Putamen (tissue), 1 donor: ENCODE measurements at regions not wholly inside any gene's neighbourhood (a gene's known extent, or its start where the extent isn't known, plus 50 kb on each side); places are given as distances from the start of the nearest gene placed in this dataset.

ENCODE experiments used
- DNase-seq: peaks from one replicate; pipeline ENCODE4 v3.0.0-alpha.2; 2016; ENCODE audit warnings: low spot score

GRCh38 chr18:39991696-39992265 is 1963.3 kb upstream of the PIK3C3 start:
- DNase-seq: no peak

- no peak for DNase-seq
Measured at GRCh38 chr18:39990540-39990939, 1964.5 kb upstream of the PIK3C3 start.

DNA sequence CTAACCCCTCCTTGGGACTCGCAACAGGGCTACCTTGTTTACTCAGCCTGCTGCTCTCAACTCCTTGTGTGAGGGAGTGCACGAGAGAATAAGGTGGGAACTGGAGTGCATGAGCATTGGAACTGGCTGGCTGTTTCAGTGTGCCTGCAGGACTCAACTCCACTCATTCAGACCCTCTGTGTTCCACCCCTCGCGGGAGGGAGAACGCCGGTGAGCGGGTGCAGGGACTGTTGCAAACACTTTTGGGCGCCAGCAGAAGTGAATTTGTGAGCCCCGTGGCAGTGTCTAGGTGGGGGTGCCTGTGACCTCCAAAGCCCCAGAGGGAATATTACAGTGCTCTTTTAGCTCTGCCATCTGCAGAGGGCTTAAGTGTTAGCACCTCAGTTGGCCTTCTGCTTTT is 1978.3 kb upstream of the PIK3C3 start:
- DNase-seq: no peak

- DNase-seq: no peak
Measured at GRCh38 chr18:39972521-39972920, 1982.5 kb upstream of the PIK3C3 start.

GRCh38 chr18:39969803-39970494 is 1985.1 kb upstream of the PIK3C3 start:
- DNase-seq: no peak

- DNase-seq: no peak
Measured at GRCh38 chr18:39966275-39966674, 1988.8 kb upstream of the PIK3C3 start.

GRCh38 chr18:39962546-39962945 is 1992.5 kb upstream of the PIK3C3 start:
- DNase-seq: no peak

GRCh38 chr18:39960550-39960949 is 1994.5 kb upstream of the PIK3C3 start:
- DNase-seq: no peak

GRCh38 chr18:39959839-39960238 is 1995.2 kb upstream of the PIK3C3 start:
- no peak for DNase-seq

- no peak for DNase-seq
Measured at GRCh38 chr18:39958876-39959275, 1996.2 kb upstream of the PIK3C3 start.

- DNase-seq: no peak
Measured at GRCh38 chr18:39952816-39953215, 2002.2 kb upstream of the PIK3C3 start.

DNA sequence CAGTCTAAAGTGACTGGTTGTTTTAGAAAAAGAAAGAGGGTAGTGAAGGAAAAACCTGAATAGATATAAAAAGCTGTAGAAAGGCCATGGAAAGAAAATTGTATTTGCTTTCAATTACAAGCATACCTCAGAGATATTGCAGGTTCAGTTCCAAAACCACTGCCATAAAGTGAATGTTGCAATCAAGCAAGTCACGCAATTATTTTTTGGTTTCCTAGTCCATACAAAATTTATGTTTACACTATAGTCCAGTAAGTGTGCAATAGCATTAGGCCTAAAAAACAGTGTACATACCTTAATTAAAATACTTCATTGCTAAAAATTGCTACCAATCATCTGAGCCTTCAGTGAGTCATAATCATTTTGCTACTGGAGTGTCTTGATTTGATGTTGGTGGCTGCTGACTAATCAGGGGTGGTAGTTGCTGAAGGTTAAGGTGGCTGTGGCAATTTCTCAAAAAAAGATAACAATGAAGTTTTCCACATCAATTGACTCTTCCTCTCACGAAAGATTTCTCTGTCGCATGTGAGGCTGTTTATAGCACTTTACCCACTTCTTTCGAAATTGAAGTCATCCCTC is 2003.8 kb upstream of the PIK3C3 start:
- no peak for DNase-seq

GRCh38 chr18:39946623-39947061 is 2008.4 kb upstream of the PIK3C3 start:
- no peak for DNase-seq

- no peak for DNase-seq
Measured at GRCh38 chr18:39945076-39945475, 2010.0 kb upstream of the PIK3C3 start.

DNA sequence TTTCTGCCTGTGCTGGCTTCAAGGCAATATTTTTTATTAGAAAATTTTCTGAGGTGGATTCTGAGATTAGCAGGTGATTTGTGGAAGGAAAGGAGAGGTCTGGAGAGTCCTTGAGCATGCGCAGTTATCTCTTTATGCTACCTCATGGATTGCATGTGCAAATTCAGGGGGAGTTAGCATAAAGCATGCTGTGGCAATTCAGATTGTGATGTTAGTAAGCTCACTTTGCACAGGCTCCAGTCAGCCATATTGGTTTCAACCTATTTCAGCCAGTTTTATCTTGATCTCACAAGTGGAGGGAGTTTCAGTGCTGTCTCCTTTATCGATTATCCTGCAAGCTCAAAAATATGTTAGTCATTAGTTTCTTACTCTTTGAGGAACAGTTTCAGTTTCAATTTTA is 2012.3 kb upstream of the PIK3C3 start:
- DNase-seq: no peak

DNA sequence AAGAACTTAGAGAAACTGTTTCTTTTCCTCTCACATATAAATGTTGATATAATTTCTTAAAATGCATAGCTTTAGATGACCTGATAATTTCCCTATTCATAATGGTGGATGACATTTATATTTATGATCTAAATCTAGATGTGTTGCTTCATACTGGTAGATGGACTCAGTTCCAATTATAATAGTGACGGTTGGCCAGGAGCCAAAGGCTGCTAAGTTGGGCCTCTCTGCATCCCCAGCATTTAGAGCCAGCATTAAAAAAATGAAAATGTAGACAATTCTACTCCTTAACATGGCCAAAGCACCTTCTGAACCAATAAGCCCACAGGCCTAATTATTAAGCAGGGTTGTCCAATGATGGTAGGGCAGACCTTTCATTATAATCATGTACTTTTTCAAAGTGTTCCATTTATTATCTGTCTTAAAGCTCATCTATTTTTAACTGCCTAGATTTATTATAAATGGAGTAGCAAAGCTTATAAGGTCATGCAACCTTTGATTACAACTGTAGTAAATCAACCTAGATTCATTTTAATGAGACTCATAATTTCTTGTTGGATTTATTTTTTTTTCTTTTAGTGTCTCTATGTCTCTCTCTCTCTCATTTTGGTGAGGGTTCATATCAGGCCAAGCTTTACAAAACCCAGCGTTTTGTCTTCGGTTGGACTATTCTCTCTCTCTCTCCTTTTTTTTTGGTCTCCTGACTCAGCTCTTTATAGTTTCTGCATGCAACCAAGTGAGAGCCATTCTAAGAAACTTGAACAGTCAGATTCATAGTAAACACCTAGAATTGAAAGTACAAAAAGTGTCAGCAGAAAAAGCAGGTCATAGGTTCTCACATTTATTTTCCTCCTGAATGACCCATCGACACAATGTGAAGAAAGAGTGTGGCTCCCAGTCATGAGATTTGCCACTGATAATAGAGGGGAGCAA is 2016.1 kb upstream of the PIK3C3 start:
- DNase-seq: no peak

GRCh38 chr18:39935598-39935997 is 2019.4 kb upstream of the PIK3C3 start:
- no peak for DNase-seq

DNA sequence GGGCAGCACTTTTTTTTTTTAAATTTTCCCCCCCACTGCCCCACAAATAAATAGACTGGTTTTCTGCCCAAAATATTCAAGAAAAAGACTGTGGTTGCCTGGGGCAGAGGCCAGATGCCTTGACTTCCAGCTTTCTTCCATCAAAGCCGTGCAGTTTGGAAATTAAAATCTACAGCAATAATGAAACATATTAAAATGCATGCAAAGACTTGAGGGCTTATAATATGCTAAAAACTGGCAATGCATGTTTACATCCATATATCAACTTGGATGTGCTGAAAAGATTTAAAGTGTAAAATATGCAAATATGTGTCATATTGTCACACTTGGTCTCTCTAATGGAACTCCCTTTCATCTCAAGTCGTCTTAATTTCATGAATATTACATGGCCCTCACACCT is 2036.2 kb upstream of the PIK3C3 start:
- DNase-seq: no peak

DNA sequence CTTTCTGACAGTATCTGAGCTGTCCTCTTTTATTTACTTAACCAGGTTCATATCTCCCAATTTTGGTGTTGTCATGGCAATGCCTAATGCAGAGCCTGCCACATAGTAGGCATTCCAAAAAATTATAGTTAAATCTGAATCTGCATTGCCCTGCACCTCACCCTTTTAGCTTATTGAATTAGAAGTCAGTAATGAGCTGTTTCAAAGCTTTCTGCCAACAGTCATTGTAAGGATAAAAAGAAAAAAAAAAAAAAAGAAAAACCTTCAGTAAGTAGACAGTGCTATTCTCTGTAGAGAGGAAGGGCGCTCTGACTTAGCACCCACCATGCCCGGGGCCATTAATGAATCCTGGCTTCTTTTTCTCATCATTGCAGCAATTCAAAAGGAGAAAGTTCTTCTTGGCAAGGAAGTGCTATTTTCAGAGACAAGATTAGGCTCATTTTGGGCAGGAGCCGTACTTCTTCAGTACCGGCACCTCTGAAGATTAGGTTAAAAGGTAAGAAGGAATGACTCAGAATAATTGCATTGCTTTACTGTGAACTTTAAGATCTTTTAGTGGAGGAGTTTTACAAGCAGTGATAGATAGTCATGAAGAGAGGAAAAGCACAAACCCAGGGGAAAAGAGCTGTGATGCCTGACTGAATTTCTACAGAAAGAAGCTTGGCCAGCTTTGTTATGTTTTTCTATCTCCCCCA is 2041.2 kb upstream of the PIK3C3 start:
- DNase-seq: peak; percentile 38

GRCh38 chr18:39911716-39912115 is 2043.3 kb upstream of the PIK3C3 start:
- no peak for DNase-seq

DNA sequence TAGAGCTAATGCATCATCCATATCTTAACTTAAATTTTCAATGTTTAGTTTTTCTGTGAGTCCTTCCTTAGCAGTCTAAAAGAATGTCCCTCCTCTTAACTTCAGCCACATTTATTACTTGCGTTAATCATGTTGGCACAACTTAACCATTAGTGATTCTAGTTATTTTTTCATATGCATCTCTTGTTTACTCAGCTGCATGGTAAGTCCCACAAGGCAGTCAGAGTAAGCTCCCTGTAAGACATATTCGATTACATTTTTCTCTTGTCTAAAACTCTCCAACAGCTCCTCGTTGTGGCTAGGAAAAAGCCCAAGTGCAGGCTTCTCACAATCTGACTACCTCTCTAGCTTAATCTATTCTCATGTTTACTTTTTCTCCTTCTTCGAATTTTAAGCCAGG is 2045.3 kb upstream of the PIK3C3 start:
- no peak for DNase-seq

DNA sequence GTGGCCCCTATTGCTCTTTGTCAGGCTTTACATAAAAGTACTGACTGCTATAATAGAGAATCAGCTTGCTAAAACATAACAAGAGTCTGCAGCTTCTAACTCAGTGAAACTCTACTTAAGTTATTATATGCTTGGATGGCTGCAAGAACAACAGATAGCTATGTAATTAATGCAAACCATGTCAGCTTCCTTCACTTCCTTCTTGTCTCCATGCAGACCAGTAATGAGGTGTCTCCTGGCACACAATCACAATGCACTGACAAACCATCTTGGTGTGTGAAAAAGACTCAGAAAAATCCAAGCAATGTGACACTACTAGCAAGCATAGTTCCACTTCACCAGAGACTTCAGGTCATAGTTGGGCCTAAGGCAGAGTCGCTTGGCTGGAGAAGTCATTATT is 2068.9 kb upstream of the PIK3C3 start:
- no peak for DNase-seq
